ENCODE measurements at regions not wholly inside any gene's neighbourhood (a gene's known extent, or its start where the extent isn't known, plus 50 kb on each side); places are given as distances from the start of the nearest gene placed in this dataset.

- TF ChIP-seq, protein P1, sequence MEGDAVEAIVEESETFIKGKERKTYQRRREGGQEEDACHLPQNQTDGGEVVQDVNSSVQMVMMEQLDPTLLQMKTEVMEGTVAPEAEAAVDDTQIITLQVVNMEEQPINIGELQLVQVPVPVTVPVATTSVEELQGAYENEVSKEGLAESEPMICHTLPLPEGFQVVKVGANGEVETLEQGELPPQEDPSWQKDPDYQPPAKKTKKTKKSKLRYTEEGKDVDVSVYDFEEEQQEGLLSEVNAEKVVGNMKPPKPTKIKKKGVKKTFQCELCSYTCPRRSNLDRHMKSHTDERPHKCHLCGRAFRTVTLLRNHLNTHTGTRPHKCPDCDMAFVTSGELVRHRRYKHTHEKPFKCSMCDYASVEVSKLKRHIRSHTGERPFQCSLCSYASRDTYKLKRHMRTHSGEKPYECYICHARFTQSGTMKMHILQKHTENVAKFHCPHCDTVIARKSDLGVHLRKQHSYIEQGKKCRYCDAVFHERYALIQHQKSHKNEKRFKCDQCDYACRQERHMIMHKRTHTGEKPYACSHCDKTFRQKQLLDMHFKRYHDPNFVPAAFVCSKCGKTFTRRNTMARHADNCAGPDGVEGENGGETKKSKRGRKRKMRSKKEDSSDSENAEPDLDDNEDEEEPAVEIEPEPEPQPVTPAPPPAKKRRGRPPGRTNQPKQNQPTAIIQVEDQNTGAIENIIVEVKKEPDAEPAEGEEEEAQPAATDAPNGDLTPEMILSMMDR (IDR thresholded peaks at IDR 0.05; ENCODE audit: low read depth, low read length, poor library complexity, severe bottlenecking): no peak
- no peak for TF ChIP-seq EZH2phosphoT487 (IDR thresholded peaks at IDR 0.05; ENCODE audit: borderline replicate concordance, low read length)
Observed at GRCh38 chr15:27685644-27686043, 413.5 kb downstream of the OCA2 start.

All from DOHH2 (cell line).